GM12878 (cell line): ENCODE measurements at regions not wholly inside any gene's neighbourhood (a gene's known extent, or its start where the extent isn't known, plus 50 kb on each side); places are given as distances from the start of the nearest gene placed in this dataset.
"Not testable (repeated sequence)": the region's sequence is repeated elsewhere in the genome, so short reads cannot be mapped to it uniquely, and the experiment has no call there.

ENCODE experiments used
- ATAC-seq: fragments of 200-7000 bp; cut with Tn5 transposase; 3 replicates; pipeline ENCODE4 v1.9.1; 2020; ENCODE audit warnings: mild to moderate bottlenecking, moderate library complexity
- BruUV-seq: library from RNA; stranded (reverse); fragments of 400-500 nt; replicated peaks from 2 replicates; lab custom pipeline; 2021; lab: Mats Ljungman, UMichigan
- CTCF ChIA-PET: fragments of 300-600 bp; sonication (Branson Sonifier 250); formaldehyde crosslinking; extraction: SDS; loops from one replicate; lab custom pipeline; 2021; ENCODE audit warnings: inconsistent platforms; lab: Yijun Ruan, JAX
- POLR2A ChIA-PET: fragments of 350-600 bp; formaldehyde crosslinking; extraction: SDS; loops from one replicate; lab custom pipeline; 2021; ENCODE audit warnings: inconsistent platforms; lab: Charles Lee
- RAD21 ChIA-PET: fragments of 300-600 bp; sonication (Branson Sonifier 250); formaldehyde crosslinking; loops from one replicate; lab custom pipeline; 2023; ENCODE audit warnings: antibody characterized with exemption; ENCODE audit not compliant: unreplicated experiment; lab: Charles Lee
- SMC1A ChIA-PET: fragments of 300-600 bp; sonication (Branson Sonifier 250); formaldehyde crosslinking; loops from one replicate; lab custom pipeline; 2023; ENCODE audit not compliant: unreplicated experiment, uncharacterized antibody; lab: Charles Lee
- DNase-seq: peaks from one replicate; pipeline ENCODE4 v3.0.0-alpha.2; 2011; ENCODE audit warnings: low read depth, low spot score
- FAIRE-seq: peaks from 3 replicates; lab custom pipeline; 2011; peaks lifted over from hg19 to GRCh38; lab: Jason Lieb, UNC
- H2AFZ ChIP-seq: 2 replicates; pipeline ENCODE4 v1.6.0; 2011; ENCODE audit warnings: low read depth, low read length, control low read depth; ENCODE audit not compliant: control insufficient read depth
- H3K27ac ChIP-seq: 2 replicates; pipeline ENCODE4 v1.5.1; 2011; ENCODE audit warnings: control low read depth; ENCODE audit not compliant: control insufficient read depth, insufficient read depth
- H3K27me3 ChIP-seq, 2 experiments: replicated peaks in 1 of 2; 2 replicates each; pipeline versions ENCODE4 v1.6.0 to v1.6.1; 2011; ENCODE audit warnings: low read length in 1 of 2; ENCODE audit not compliant: control insufficient read depth in 2 of 2, insufficient read depth in 2 of 2
- H3K36me3 ChIP-seq, 2 experiments: 2 replicates each; pipeline ENCODE4 v1.5.1; 2011; ENCODE audit warnings: low read length in 1 of 2; ENCODE audit not compliant: control insufficient read depth in 2 of 2, insufficient read depth in 2 of 2
- H3K4me1 ChIP-seq: 2 replicates; pipeline ENCODE4 v1.6.1; 2011; ENCODE audit warnings: mild to moderate bottlenecking, low read length, moderate library complexity, mixed read lengths; ENCODE audit not compliant: control insufficient read depth, insufficient read depth
- H3K4me2 ChIP-seq: 2 replicates; pipeline ENCODE4 v1.6.0; 2011; ENCODE audit warnings: control low read depth; ENCODE audit not compliant: control insufficient read depth, insufficient read depth
- H3K4me3 ChIP-seq: fragments of 200-600 bp; sonication (generic); 2 replicates; pipeline ENCODE4 v1.5.1; 2016
- H3K79me2 ChIP-seq: 2 replicates; pipeline ENCODE4 v1.6.0; 2011; ENCODE audit warnings: low read length; ENCODE audit not compliant: control insufficient read depth, insufficient read depth
- H3K9ac ChIP-seq: 2 replicates; pipeline ENCODE4 v1.8.0; 2011; ENCODE audit warnings: low read length, control low read depth, mixed read lengths; ENCODE audit not compliant: control insufficient read depth, insufficient read depth
- H3K9me3 ChIP-seq: replicated peaks from 3 replicates; pipeline ENCODE4 v1.5.1; 2011; ENCODE audit warnings: mild to moderate bottlenecking, low read length; ENCODE audit not compliant: control insufficient read depth, insufficient read depth
- H4K20me1 ChIP-seq: 2 replicates; pipeline ENCODE4 v1.6.0; 2011; ENCODE audit not compliant: control insufficient read depth, insufficient read depth
- BHLHE40 ChIP-seq, 2 experiments: fragments of 450-650 bp in 1 of 2; IDR thresholded peaks; 2 replicates each; pipeline ENCODE4 v1.6.1; 2011 to 2017; ENCODE audit warnings: low read depth in 2 of 2, borderline replicate concordance in 1 of 2, improper control_type of control experiment in 1 of 2, low read length in 1 of 2, mild to moderate bottlenecking in 1 of 2
- CHD1 ChIP-seq: IDR thresholded peaks from 2 replicates; pipeline ENCODE4 v1.6.1; 2012; ENCODE audit warnings: low read depth, low read length, improper control_type of control experiment
- HDGF ChIP-seq: fragments of 450-650 bp; IDR thresholded peaks from 2 replicates; pipeline ENCODE4 v1.6.1; 2016; ENCODE audit warnings: antibody characterized with exemption
- IRF4 ChIP-seq: IDR thresholded peaks from 2 replicates; pipeline ENCODE4 v1.6.1; 2011; ENCODE audit warnings: low read depth, low read length
- JUNB ChIP-seq: IDR thresholded peaks from 2 replicates; pipeline ENCODE4 v1.6.1; 2016; ENCODE audit warnings: antibody characterized with exemption, mild to moderate bottlenecking
- POLR2AphosphoS5 ChIP-seq: IDR thresholded peaks from 2 replicates; pipeline ENCODE4 v1.6.1; 2011; ENCODE audit warnings: mild to moderate bottlenecking, low read length, inconsistent platforms
- TBL1XR1 ChIP-seq: IDR thresholded peaks from 2 replicates; pipeline ENCODE4 v1.6.1; 2012; ENCODE audit warnings: low read depth, low read length, improper control_type of control experiment
- YY1 ChIP-seq: IDR thresholded peaks from 2 replicates; pipeline ENCODE4 v1.6.1; 2011; ENCODE audit warnings: low read depth, mild to moderate bottlenecking, low read length
- ZBED1 ChIP-seq: IDR thresholded peaks from 2 replicates; pipeline ENCODE4 v1.6.1; 2016; ENCODE audit warnings: borderline replicate concordance
- ZNF384 ChIP-seq: IDR thresholded peaks from 2 replicates; pipeline ENCODE4 v1.6.1; 2012; ENCODE audit warnings: low read depth, mild to moderate bottlenecking, low read length, improper control_type of control experiment, borderline replicate concordance
- WGBS: methylation state at CpG from one replicate; pipeline ENCODE4 v1.1.6; 2016; ENCODE audit warnings: low lambda C conversion rate; ENCODE audit not compliant: insufficient replicate concordance, insufficient coverage; ENCODE audit errors: missing lambda C conversion rate; 5-methylcytosine and 5-hydroxymethylcytosine counted together
- in situ Hi-C: fragments of 300-500 bp; cut with MboI; formaldehyde crosslinking; loops from 9 replicates; pipeline ENCODE4 v1.14.3; 2018; ENCODE audit warnings: mixed read lengths
- intact Hi-C: fragments of 100-400 bp; cut with micrococcal nuclease; formaldehyde crosslinking; loops from one replicate; pipeline ENCODE4 v1.14.2; 2022; ENCODE audit not compliant: unreplicated experiment

DNA sequence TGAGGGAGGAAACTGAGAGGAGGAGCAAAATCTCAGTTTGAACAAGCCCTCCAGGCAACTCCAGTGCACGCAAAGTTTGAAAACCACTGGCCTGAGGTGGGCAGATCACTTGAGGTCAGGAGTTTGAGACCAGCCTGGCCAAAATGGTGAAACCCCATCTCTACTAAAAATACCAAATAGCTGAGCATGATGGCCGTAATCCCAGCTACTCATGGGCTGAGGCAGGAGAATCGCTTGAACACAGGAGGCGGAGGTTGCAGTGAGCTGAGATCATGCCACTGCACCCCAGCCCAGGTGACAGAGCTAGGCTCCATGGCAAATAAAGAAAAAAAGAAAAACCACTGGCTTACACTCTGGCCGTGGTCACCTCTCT lies 51.9 kb upstream of the SLC1A4 start:
- in situ Hi-C loops: loop anchor here (10.0 kb wide), 1 partner anchor 48 kb away; the partner anchor contains the start of gene SLC1A4
- H2AFZ ChIP-seq, H3K27me3 ChIP-seq, H4K20me1 ChIP-seq, DNase-seq: not testable (repeated sequence)
- H3K4me1 ChIP-seq: peaks cover 66% of the 10 kb centered on the region
- peak overlapping the region; percentile 76 for H3K4me3 ChIP-seq
- peak; percentile 1 for ATAC-seq
- SMC1A ChIA-PET: interaction anchor here (0.6 to 13.7 kb wide), 16 partner anchors 8 to 289 kb away, joined by 3 to 395 read pairs (median 5); no protein-coding TSS in a partner anchor
- TF ChIP-seq TBL1XR1 (0 out of 2 replicates have a peak, but pooled peaks have one; percentile 48), HDGF (peak; percentile 73; the same call in 1 of the 2 replicates), JUNB (0 out of 2 replicates have a peak, but pooled peaks have one; percentile 9), BHLHE40 (IDR thresholded peaks at IDR 0.05; ENCODE audit: borderline replicate concordance in 1 of 2, low read depth in 2 of 2, low read length in 1 of 2) (0 out of 4 replicates have a peak, but pooled peaks of 1 of the 2 experiments have one; percentile 6), ZBED1 (0 out of 2 replicates have a peak, but pooled peaks have one; percentile 8), CHD1 (0 out of 2 replicates have a peak, but pooled peaks have one; percentile 16), POLR2AphosphoS5 (0 out of 2 replicates have a peak, but pooled peaks have one; percentile 13), YY1 (peak; percentile 61), IRF4 (0 out of 2 replicates have a peak, but pooled peaks have one; percentile 21), ZNF384 (0 out of 2 replicates have a peak, but pooled peaks have one; percentile 13)
- TF ChIP-seq, all 136 proteins: peak for 10; not testable (repeated sequence) for 126
- ChIA-PET CTCF (interaction anchor here (0.6 to 20.4 kb wide), 10 partner anchors 10 to 678 kb away, joined by 3 to 413 read pairs (median 4); no protein-coding TSS in a partner anchor), RAD21 (interaction anchor here (0.6 to 13.8 kb wide), 10 partner anchors 9 to 482 kb away, joined by 3 to 389 read pairs (median 16); partner anchors contain the start of genes SERTAD2 and SLC1A4), POLR2A (interaction anchor here (0.9 to 19.2 kb wide), 9 partner anchors 10 to 612 kb away, joined by 3 to 377 read pairs (median 4); partner anchors contain the start of gene SLC1A4)
- H3K9ac ChIP-seq: peak overlapping the region; percentile 89
- WGBS: 1% methylated on average over 5 of the region's 5 CpGs
- intact Hi-C loops: loop anchor here (10.0 kb wide), 1 partner anchor 458 kb away; no protein-coding TSS in a partner anchor
- not testable (repeated sequence) for H3K9me3 ChIP-seq, BruUV-seq, FAIRE-seq, H3K36me3 ChIP-seq
- peak overlapping the region; percentile 92 for H3K4me2 ChIP-seq
- H3K27ac ChIP-seq: peak overlapping the region; percentile 92
- peaks cover 65% of the 10 kb centered on the region for H3K79me2 ChIP-seq
